Neural crest cell (in vitro differentiated cells): ENCODE measurements at regions not wholly inside any gene's neighbourhood (a gene's known extent, or its start where the extent isn't known, plus 50 kb on each side); places are given as distances from the start of the nearest gene placed in this dataset.
A peak's percentile ranks its signal among the peaks of the same experiment; 100 is the strongest.

ENCODE experiments used
- DNase-seq: peaks from one replicate; pipeline ENCODE4 v3.0.0; 2021; ENCODE audit warnings: low read depth, mixed read lengths, low spot score
- H3K27ac Mint-ChIP-seq: one replicate; pipeline ENCODE4 v1.8.0; 2021; ENCODE audit warnings: mild to moderate bottlenecking, mixed read lengths; ENCODE audit not compliant: unreplicated experiment
- H3K27me3 Mint-ChIP-seq: 2 replicates; pipeline ENCODE4 v1.8.0; 2021; ENCODE audit warnings: low read depth, mild to moderate bottlenecking, mixed read lengths
- H3K36me3 Mint-ChIP-seq: 2 replicates; pipeline ENCODE4 v1.8.0; 2021; ENCODE audit warnings: low read depth, mild to moderate bottlenecking, mixed read lengths
- H3K4me1 Mint-ChIP-seq: 2 replicates; pipeline ENCODE4 v1.8.0; 2021; ENCODE audit warnings: mixed read lengths
- H3K4me3 Mint-ChIP-seq: one replicate; pipeline ENCODE4 v1.8.0; 2021; ENCODE audit warnings: mild to moderate bottlenecking, mixed read lengths
- H3K9me3 Mint-ChIP-seq: 2 replicates; pipeline ENCODE4 v1.8.0; 2021; ENCODE audit warnings: mixed read lengths
- TF ChIP-seq, protein P1 (sequence below): fragments of 200-600 bp; sonication (generic); conservative IDR thresholded peaks from 2 replicates; pipeline ENCODE4 v1.5.0; 2021; ENCODE audit warnings: antibody characterized with exemption, mild to moderate bottlenecking

GRCh38 chr1:102783487-102783886 lies 324.8 kb downstream of the COL11A1 start:
- Mint-ChIP-seq H3K4me3 (no peak overlapping the region), H3K36me3 (peaks cover 4% of the 10 kb centered on the region), H3K27ac (no peak overlapping the region), H3K9me3 (peaks cover 12% of the 10 kb centered on the region), H3K27me3 (no peaks in the 10 kb centered on the region), H3K4me1 (no peaks in the 10 kb centered on the region)
- DNase-seq: no peak
- TF ChIP-seq, protein P1, sequence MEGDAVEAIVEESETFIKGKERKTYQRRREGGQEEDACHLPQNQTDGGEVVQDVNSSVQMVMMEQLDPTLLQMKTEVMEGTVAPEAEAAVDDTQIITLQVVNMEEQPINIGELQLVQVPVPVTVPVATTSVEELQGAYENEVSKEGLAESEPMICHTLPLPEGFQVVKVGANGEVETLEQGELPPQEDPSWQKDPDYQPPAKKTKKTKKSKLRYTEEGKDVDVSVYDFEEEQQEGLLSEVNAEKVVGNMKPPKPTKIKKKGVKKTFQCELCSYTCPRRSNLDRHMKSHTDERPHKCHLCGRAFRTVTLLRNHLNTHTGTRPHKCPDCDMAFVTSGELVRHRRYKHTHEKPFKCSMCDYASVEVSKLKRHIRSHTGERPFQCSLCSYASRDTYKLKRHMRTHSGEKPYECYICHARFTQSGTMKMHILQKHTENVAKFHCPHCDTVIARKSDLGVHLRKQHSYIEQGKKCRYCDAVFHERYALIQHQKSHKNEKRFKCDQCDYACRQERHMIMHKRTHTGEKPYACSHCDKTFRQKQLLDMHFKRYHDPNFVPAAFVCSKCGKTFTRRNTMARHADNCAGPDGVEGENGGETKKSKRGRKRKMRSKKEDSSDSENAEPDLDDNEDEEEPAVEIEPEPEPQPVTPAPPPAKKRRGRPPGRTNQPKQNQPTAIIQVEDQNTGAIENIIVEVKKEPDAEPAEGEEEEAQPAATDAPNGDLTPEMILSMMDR: no peak

DNA sequence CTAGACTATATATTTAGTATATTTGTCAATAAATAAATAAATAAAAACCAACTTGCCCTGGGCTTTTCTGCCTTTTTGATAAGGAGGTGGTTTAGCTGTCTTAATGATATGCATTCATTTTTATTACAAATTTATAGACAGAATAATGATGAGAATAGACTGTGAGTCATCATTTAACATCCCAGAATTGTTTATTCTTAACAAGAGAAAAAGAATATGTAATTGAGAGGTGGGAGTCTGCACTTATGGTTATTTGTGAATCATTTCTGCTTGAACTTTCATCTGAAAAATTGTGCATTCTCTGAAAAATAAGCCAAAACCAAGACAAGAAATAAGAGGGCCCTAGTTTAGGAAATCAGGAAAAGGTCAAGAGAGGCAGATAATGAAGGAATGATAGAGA lies 326.2 kb downstream of the COL11A1 start:
- TF ChIP-seq, protein P1: no peak
- H3K27me3 Mint-ChIP-seq: no peaks in the 10 kb centered on the region
- no peak overlapping the region for H3K4me3 Mint-ChIP-seq
- H3K27ac Mint-ChIP-seq: no peak overlapping the region
- H3K4me1 Mint-ChIP-seq: no peaks in the 10 kb centered on the region
- no peak for DNase-seq
- peaks cover 4% of the 10 kb centered on the region for H3K36me3 Mint-ChIP-seq
- H3K9me3 Mint-ChIP-seq: peaks cover 12% of the 10 kb centered on the region

DNA sequence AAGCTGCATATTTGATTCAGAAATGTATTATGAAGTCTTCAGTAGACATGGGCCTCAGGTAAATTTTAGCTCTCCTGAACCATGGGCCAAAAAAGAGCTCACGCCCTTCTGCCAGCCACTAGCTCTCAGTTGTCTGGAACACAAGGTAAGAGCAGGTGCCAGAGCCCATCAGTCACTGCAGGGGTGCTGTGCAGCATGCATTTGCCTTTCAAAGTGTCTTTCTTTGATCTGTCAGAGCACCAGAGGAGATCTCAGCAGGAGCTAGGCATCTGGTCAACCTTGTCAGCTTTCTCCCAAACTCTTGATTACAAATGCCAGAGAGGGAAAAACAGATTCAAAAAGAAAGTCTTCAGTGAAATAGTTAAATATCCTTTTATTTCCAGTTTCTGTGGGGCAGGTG lies 332.3 kb downstream of the COL11A1 start:
- no peak for DNase-seq
- Mint-ChIP-seq H3K9me3 (no peaks in the 10 kb centered on the region), H3K4me3 (no peak overlapping the region), H3K4me1 (no peaks in the 10 kb centered on the region), H3K27me3 (no peaks in the 10 kb centered on the region), H3K27ac (no peak overlapping the region), H3K36me3 (no peaks in the 10 kb centered on the region)
- TF ChIP-seq, protein P1: no peak

DNA sequence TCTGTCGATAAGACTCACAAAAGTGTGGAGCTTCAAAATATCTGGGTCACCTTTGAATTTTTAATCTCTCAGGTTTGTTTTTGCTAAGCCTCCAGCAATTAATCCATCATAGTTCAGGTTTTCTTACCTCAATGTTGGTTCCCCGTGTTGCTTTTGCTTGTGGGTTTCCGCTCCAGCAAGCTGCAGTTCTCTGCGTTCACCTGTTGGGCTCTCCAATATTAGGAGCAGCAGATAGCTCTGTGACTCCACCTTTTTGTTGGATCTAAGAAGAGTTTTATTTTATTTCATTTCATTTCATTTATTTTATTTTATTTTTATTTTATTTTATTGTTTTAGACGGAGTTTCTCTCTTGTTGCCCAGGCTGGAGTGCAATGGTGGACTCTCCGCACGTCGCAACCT lies 335.5 kb downstream of the COL11A1 start:
- TF ChIP-seq, protein P1: peak; percentile 15
- no peaks in the 10 kb centered on the region for H3K27me3 Mint-ChIP-seq
- H3K27ac Mint-ChIP-seq: no peak overlapping the region
- DNase-seq: no peak
- H3K4me1 Mint-ChIP-seq: no peaks in the 10 kb centered on the region
- no peak overlapping the region for H3K4me3 Mint-ChIP-seq
- no peaks in the 10 kb centered on the region for H3K36me3 Mint-ChIP-seq
- no peaks in the 10 kb centered on the region for H3K9me3 Mint-ChIP-seq

- Mint-ChIP-seq H3K27me3 (no peaks in the 10 kb centered on the region), H3K4me3 (no peak overlapping the region), H3K4me1 (no peaks in the 10 kb centered on the region), H3K36me3 (no peaks in the 10 kb centered on the region), H3K9me3 (no peaks in the 10 kb centered on the region), H3K27ac (no peak overlapping the region)
- no peak for DNase-seq
- TF ChIP-seq, protein P1: no peak
These were observed 349.9 kb downstream of the COL11A1 start for GRCh38 chr1:102758418-102758817.

DNA sequence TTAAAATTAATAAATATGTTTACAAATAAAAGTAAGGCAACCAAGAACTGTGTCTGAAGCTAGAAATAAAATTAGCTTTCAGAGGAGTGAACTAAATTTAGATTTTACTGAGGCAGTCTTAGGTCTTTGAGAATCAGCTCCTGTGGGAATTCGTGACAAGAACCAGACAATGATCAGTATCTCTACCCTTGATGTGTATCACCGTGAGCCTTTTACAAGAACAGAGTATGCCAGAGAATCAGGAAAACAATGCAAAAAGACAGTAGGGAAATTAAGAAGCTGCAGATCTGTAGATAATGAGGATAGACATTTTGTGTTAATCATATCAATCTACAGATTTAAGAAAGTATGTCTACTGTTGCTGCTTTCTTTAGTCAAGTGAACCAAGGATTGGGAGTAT lies 351.0 kb downstream of the COL11A1 start:
- no peaks in the 10 kb centered on the region for H3K36me3 Mint-ChIP-seq
- H3K4me3 Mint-ChIP-seq: no peak overlapping the region
- TF ChIP-seq, protein P1: no peak
- no peaks in the 10 kb centered on the region for H3K4me1 Mint-ChIP-seq
- DNase-seq: no peak
- no peaks in the 10 kb centered on the region for H3K27me3 Mint-ChIP-seq
- no peak overlapping the region for H3K27ac Mint-ChIP-seq
- no peaks in the 10 kb centered on the region for H3K9me3 Mint-ChIP-seq
